Renal cortical epithelial cell (primary cell): ENCODE measurements at regions not wholly inside any gene's neighbourhood (a gene's known extent, or its start where the extent isn't known, plus 50 kb on each side); places are given as distances from the start of the nearest gene placed in this dataset.

Source experiments
- DNase-seq: peaks from one replicate; pipeline ENCODE4 v3.0.0-alpha.2; 2011; ENCODE audit warnings: low read depth

DNA sequence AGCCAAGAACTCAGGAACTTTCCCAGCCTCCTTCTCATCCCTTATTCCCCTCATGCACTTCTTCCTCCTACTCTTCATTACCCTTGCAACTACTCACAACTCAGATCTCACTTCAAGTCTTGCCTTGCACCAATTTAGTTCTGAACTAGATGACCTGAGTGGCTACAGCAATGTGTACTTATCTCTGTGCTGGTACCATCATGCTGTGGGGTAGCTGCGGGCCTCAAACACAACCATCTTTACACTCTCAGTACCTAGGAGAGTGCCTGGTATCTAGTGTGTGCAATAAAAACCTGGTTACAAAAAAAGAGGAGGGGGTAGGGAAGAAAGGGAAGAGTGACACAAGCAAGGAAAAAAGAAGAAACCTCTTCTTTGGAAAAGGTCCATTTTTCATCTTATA, 219.0 kb downstream of the SPTSSA start:
- no peak for DNase-seq

DNA sequence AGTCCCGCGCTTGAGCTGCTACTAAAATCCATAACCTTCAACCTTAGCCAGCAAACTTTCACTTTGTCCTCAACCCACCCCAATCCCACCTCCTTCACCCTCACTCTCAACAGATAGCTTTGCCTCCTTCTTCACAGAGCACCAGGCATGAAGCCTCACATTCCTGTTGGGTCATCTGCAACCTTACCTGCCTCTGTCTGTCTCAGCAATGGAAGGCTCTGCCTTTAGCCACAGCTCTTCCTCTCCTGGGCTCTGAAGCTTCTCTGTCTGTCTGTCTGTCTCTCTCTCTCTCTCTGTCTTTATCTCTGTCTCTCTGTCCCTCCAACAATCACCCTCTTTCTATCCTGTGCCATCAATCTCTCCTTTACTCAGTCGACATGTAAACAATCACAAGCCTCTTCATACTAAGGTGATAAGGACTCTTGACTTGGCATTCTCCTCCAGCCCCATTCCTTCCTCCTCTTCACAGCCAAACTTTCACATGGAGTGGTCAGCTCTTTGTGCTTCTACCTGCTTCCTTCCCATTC, 220.8 kb downstream of the SPTSSA start:
- DNase-seq: no peak

DNA sequence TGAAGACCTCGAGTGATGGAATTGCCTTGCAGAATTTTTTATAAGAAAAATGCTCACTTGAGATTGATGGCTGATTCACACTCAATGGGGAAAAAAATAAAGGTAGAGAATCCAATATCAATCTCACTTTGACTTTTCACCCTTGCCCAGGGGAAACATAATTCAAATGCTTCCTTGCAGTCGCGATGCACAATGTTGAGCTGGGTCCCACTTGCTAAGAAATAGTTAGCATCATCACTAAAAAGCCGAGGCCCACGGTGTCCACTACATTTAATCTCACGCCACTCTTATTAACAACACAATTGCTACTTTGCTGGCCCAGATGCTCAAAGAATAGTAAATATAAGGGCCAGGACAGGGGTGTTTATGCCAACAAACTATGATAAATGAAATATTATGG, 223.4 kb downstream of the SPTSSA start:
- DNase-seq: no peak

DNA sequence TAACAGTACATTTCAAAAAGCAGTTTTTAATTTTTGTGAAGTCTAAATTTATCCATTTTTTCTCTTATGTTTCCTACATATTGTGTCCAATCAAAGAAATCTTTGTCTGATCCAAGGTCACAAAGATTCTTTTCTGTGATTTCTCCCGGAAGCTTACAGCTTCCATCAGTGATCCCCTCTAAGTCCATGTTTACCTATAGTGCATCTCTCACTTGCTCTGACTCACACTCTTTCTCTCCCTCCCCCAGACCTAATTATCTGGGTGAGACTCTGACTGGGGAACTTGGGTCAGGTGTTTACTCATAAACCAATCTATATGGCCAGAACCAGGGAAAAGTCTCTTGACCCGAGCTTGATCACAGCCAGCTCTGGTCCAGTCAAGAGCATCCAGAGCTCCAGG, 224.4 kb downstream of the SPTSSA start:
- DNase-seq: no peak

DNA sequence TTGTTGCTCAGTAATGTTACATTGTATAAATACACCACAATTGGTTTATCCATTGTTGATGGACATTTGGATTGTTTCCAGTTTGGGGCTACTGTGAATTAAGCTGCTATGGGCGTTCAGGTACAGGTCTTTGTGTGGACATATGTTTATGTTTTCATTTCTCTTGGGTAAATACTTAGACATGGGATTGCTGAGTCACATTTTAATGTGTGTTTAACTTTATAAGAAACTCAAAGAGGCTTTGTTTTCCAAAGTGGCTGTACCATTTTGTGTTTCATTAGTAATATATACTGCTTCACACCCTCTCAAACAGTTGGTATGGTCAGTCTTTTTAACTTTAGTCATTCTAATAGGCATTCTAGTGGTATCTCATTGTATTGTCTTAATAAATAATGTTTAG, 225.0 kb downstream of the SPTSSA start:
- peak; percentile 85 for DNase-seq

DNA sequence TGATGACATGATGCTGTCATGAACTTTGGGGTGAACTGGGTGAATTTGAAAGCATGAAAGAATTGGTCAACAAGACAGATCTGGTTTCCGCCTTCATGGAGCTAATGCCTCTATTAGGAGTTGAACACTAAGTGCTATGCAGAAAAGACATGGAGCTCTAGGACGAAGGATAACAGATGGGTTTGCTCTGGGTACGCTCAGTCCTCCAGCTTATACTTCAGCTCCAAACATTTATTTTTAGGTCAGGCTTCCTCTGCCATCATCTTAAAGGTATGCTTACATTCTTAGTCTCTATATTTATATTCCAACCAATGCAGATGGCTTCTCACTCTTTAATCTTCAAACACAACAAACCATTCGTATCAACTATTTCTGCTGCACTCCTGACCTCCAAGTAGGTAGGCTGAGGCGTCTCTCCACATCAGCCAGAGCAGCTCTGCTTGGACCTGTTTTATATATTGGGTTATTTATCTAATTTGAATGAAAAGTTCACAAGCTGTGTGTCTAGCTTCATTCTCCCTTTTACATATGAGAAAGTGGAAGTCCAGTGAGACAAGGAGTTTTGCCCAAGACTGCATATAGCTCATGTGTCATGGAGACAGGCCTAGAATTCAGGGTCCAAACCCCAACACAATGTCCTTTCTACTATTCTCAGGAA, 226.3 kb downstream of the SPTSSA start:
- no peak for DNase-seq

DNA sequence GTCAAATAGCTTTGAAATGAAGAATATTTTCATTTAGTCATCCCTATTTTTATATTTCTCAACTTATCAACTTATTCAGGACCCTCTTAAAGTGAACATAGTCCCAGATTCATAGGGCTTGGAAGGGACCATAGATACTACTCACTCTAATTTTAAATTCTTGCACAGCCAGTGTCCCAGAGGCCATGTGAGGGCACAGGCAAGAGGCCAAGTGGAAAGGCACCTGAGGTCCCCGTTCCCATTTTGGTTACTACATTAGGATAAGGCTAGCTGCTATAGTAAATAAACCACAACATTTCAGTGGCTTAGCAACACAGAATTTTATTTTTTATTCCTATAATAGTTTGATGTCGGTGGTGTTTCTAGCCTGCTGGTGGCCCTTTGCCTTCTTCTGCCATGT, 227.8 kb downstream of the SPTSSA start:
- DNase-seq: no peak

DNA sequence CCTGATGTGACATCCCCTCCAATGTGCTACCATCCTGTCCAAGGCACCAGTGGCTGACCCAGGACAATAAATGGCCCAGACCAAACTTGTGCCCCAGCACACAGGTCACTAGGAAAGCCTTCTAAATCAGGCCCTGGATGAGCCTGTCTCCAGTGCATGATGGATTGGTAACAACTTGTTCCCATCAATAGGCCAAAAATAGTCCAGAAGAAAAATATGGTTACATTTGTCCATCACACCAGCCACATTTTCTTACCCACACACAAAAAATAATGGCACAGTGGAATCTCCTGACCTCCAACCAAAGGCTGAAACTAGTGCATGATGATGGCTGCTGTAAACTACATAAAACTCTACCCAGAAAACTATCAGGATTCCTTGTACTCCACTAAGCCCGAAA, 228.4 kb downstream of the SPTSSA start:
- DNase-seq: no peak

DNA sequence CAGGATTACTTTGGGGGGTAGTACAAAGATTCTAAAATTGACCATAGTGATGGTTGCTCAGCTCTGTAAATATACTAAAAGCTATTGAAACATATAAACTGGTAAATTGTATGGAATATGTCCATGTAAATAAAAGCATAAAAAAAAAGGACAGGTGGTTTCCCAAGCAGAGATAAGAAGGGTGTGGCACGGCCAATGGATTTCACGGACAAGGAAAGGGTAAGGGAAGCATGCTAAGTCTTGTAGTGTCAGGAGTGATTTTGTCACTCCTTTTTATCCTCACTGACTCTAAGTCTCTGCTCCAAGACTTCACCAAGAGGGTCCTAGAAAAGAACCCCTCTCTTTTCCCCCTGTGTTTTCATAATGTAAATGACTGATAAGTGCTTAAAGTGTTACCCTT, 229.2 kb downstream of the SPTSSA start:
- DNase-seq: no peak

DNA sequence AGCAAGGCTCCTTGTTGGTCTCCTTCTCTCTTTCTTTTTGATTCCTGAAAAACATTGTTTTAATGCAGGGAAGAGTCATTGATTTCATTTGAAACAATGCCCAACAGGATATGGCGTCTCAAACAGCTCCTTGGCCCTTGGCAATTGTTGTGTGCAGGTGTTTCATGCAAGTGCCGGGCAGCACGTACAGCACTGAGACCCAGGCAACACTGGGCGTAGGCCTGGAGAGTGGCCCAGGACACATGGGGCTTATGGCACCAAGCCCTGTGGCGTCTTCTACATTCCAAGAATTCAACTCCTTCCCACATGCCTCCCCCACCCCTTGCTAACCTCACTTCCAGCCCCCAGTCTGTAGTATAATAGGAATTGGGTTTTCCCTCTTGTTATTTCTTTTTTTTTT, 230.4 kb downstream of the SPTSSA start:
- DNase-seq: no peak

DNA sequence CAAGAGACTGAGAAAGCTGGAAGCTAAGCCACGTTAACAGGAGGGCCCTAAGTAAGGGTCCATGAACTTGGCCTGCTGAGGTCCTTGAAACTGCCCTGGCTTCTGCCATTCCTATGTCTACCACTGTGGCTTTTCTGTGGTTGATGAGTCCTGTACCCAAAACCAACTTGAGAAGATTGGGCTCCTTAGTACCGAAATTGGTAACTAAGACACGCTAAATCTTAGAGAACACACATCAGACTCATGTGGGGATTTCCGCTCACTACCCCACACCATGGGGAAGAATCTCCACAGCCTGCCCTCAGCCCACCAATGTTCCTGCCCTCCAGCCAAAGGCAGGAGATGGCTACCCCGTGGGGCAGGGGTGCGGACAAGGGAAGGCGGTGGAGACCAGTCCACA, 232.9 kb downstream of the SPTSSA start:
- DNase-seq: no peak

DNA sequence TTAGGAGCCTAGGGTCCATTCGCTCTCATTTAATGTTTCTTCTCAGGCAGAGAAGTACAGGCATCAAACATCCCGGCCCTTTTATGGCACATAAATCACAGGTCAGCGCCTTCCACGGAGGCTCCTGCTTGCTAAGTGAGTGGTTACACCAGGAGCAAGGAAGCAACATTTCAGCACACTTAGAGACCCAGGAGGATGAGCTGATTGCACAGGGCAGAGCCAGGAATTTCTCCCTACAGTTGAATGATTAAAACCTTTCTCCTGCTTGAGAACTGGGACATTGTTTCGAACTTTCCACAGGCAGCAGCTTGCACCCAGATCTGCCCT, 233.4 kb downstream of the SPTSSA start:
- no peak for DNase-seq

DNA sequence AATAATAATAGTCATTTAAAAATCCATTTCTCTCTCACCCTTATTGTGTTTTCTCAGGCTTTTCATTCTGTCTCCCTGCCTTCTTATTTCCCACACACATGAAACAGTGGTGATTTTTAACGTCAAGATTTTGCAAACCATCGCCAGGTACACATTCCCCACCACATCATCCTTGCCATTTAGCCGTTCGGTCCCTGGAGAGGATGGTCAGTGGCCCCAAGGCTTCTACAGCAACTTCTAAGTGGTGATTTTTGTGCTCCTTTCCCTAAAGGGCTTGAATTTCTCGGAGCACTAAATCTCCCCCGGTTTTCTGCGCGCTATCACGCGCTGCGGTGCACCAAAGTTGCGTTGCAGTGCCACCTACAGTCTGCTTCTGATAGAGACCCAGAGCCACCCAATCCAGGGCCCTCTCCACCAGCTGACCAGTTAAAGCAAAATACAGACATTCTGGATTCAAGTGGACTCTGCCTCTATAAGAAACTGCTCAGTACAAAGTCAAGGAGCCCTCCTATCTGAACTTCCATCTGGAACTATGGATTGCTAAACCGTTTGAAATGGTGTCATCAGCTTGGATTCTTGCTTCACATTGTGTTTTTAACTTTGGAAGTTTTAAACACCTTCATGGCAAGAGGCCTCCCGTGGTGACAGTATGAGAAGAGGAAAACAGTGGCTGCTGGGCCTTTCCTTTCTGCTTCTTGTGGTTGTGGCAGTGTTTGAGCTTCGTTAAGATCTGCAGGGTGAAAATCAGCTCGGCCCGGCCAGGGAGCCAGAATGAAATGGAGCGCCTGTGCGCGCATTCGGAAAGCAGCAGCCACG, 234.0 kb downstream of the SPTSSA start:
- peak; percentile 23 for DNase-seq

DNA sequence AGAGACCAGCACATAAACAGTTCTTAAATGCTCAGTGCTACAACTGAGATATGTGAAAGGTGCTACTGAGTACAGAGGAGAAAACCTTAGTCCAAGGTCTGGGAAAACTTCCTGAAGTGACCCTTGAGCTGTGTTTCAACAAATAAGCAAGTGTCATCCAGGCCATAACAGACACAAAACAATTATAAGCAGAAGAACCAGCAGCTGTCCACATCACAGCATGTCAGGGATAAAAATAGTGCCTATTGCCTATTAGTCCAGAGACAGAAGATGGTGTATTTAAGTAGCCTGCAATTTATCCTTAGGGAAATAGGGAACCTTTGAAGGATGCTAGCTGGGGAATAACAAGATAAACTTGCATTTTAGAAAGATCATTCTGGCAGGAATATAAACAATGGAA, 237.8 kb downstream of the SPTSSA start:
- no peak for DNase-seq

DNA sequence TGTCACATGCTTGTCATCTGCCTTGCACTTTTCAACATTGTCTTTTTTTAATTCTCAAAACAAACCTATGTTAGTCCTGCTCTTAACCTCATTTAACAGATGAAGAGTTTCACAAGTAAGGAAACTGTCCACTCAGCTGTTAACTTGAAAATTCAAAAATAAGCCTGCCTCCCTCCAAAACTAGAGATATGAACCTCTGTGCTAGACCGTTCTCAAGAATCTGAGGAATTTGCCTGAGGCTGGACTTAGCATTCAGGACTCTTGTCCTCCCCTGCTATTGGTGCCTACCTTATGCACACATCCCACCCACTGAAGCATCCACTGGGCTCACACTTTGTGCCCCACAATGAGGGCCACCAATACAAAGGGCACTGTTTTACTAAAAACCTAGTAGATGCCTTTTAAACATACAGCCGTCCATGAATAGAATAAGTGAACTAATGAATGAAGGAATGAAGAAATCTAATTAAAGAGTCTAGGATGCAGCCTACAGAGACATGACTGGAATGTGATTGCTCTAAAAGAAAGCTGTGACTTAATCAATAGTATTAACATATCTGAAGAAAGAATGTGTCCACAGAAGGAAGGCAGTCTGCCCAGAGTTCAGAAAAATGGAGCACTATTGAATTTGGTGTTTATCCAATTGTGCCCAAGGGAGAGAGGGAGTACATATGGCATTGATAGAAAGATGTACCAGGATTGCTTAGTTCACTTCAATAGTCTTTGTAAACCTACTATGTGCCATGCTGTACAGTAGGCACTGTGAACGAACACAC, 238.5 kb downstream of the SPTSSA start:
- DNase-seq: peak; percentile 23

DNA sequence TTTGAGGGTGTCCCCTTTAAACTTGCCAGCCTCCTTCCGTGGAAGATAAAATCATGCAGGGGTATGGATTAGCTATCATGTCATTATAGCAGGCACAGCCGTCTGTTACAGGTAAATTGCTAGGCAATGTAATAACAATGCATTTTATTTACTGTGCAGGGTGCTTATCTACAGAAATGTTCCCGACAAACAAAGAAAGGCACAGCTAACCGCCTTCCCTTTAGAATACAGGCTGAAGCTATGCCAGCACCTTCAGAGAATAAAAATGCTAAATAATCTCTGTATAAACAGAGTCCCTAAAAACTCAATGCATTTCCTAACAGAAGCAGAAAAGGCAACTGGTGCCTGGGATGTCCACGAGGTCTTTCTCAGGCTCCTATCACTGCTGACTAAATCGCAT, 239.2 kb downstream of the SPTSSA start:
- DNase-seq: no peak

DNA sequence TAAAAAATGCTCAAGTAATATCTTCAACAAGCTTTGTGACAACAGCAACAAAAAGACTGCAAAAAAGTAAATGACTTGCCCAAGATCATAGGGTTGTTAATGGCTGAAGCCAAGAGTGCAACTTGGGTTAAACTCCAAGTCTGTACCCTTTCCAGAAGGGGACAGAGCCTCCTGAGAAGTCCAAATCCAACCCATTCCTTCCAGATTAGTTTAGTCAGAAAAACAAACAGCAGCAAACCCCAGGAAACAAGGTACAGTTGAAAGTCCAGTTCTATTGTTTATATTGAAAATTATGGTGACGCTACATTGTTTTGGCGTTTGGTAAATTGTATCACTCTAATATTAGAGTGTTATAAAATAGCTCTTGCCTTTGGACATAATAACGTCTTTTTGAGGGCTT, 239.9 kb downstream of the SPTSSA start:
- no peak for DNase-seq

DNA sequence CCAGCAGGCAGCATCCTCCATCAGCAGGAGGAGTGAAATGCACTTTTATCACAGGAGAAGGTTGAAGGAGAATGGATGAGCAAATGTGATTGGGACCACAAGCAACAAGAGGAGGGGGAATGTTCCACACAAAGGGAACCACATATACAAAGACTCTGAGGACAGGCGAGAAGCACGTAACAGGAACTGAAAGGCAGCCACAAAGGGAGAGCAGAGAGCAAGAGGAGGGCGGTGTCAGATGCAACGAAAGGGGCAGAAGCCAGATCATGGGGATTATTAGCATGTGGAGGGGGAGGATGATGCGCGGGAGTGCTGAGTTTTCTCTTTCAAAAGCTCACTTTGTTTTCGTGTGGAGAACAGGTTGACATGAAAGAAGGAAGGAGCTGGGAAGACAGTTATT, 241.1 kb downstream of the SPTSSA start:
- no peak for DNase-seq

DNA sequence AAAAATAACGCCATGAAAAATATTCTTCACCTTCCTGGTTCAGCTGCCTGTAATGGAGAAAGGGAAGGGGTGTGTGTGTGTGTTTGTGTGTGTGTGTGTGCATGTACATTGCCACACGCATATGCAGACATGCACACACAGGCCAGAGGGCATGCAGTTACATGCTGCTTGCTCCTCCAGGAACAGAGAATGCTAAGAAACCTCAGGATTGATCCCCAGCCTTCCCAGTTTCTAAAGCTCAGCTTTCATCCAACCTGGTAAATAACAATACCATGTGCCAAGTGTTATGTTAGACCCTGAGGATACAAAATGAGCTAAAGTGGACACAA, 241.7 kb downstream of the SPTSSA start:
- no peak for DNase-seq

DNA sequence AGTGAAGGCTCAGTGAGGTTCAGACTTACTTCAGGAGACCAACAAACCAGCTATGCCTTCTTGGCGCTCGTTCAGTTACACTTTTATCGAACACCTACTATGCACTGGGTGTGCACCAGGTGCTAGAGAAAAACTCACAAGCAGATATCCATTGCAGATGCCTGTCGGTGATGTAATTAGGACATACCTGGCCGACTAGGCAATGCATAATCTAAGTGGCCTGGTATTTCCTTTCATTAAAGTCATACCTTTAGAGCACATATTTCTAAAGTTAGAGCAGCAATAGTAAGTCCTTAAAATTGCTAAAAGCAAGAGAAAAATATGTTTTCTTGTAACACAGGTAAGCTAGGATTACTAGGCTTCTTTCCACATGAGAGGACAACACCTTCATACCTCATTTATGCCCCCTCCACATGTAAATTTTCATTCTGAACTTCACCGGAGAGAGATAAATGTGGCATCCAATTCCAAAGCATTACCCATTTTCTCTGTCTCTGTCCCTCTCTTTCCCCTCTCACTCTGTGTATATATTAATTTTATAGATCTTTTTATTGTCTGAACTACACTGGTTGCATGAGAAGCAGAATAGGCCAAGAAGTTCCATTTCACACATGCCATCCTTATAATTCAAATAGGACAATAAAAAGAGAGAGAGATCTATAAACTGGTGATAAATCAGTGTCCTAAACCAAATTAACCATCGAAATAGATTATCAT, 242.2 kb downstream of the SPTSSA start:
- DNase-seq: no peak

DNA sequence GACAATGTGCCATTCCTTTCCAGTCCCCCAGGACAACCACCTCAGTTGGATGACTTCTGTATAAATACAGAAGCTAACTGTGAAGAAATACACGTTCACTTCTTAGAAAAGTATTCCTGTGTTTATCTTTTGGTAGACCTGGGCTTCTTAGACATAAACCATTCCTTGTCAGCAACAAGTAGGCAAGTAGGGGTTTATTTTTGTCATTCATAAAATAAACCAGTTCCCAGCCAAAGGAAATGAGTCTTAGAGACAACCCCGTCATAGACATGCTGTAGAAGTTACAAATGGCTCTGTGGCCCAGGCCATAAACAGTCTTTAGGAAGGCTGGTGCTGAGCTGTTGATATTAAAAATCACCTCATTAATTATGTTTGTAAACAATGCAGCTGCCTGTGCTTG, 243.2 kb downstream of the SPTSSA start:
- no peak for DNase-seq

DNA sequence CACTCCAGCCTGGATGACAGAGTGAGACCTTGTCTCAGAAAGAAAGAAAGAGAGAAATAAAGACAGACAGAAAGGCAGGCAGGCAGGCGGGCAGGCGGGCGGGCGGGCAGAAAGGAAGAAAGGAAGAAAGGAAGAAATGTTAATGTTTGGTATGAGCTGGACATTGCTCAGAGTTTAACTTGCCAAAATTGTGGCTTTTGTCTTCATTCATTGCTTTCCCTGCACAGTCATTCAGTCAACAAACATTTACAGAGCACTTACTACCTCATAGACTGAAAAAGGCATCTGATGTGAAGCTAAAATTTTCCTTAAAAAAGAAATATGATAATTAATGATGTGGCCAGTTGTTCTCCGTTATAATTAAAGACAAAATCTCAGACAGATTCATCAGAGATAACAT, 247.1 kb downstream of the SPTSSA start:
- DNase-seq: no peak
